Esophagus (tissue), 2 donors: ENCODE measurements at regions not wholly inside any gene's neighbourhood (a gene's known extent, or its start where the extent isn't known, plus 50 kb on each side); places are given as distances from the start of the nearest gene placed in this dataset.

Experiments used
- H3K27ac ChIP-seq, 2 donors: one replicate each; pipeline ENCODE4 v1.5.1; 2013; ENCODE audit warnings: low read depth in 2 of 2, mild to moderate bottlenecking in 2 of 2, inconsistent platforms in 1 of 2, low read length in 1 of 2, moderate library complexity in 1 of 2
- H3K27me3 ChIP-seq, 2 donors: one replicate each; pipeline ENCODE4 v1.6.1; 2013; ENCODE audit warnings: low read length in 2 of 2, control low read depth in 1 of 2, mild to moderate bottlenecking in 1 of 2; ENCODE audit not compliant: insufficient read depth in 2 of 2, control insufficient read depth in 1 of 2
- H3K36me3 ChIP-seq, 2 donors: one replicate each; pipeline ENCODE4 v1.6.1; 2013; ENCODE audit warnings: low read length in 1 of 2; ENCODE audit not compliant: control insufficient read depth in 2 of 2, insufficient read depth in 2 of 2
- H3K4me1 ChIP-seq, 2 donors: one replicate each; pipeline ENCODE4 v1.6.1; 2013; ENCODE audit warnings: low read length in 1 of 2; ENCODE audit not compliant: control insufficient read depth in 2 of 2, insufficient read depth in 2 of 2
- H3K4me3 ChIP-seq, 2 donors: one replicate each; pipeline ENCODE4 v1.5.1; 2013; ENCODE audit warnings: low read length in 2 of 2, mild to moderate bottlenecking in 2 of 2, low read depth in 1 of 2, moderate library complexity in 1 of 2
- H3K9me3 ChIP-seq, 2 donors: one replicate each; pipeline ENCODE4 v1.6.1; 2013; ENCODE audit warnings: mild to moderate bottlenecking in 2 of 2, low read depth in 1 of 2, low read length in 1 of 2, moderate library complexity in 1 of 2; ENCODE audit not compliant: control insufficient read depth in 2 of 2, insufficient read depth in 1 of 2
- WGBS, 2 donors: extraction: QIAGEN DNeasy Blood & Tissue Kit; methylation state at CpG; one replicate each; pipeline ENCODE4 v1.1.7; 2013; 5-methylcytosine and 5-hydroxymethylcytosine counted together
- donor health status: healthy with polysubstance abuse.
- donor health status: Bipolar disorder and iron deficiency.

GRCh38 chr5:56479696-56480077 lies 246.6 kb upstream of the ANKRD55 start:
- H3K4me1 ChIP-seq = peaks cover 0 to 2% of the 10 kb centered on the region in 2 donors
- no peaks in the 10 kb centered on the region for H3K36me3 ChIP-seq
- peak overlapping the region; percentile 86 to 97 for H3K27ac ChIP-seq
- H3K4me3 ChIP-seq = no peak overlapping the region
- no peaks in the 10 kb centered on the region for H3K27me3 ChIP-seq
- WGBS, 2 donors = 29 to 39% methylated on average over 9 of the region's 9 CpGs
- H3K9me3 ChIP-seq = no peaks in the 10 kb centered on the region

GRCh38 chr5:56479126-56479525 lies 246.0 kb upstream of the ANKRD55 start:
- no peaks in the 10 kb centered on the region for H3K27me3 ChIP-seq
- 47 to 71% methylated on average over 3 of the region's 3 CpGs for whole genome bisulfite sequencing, 2 donors
- H3K4me1 ChIP-seq = peaks cover 0 to 2% of the 10 kb centered on the region in 2 donors
- no peaks in the 10 kb centered on the region for H3K9me3 ChIP-seq
- peak overlapping the region in 1 of 2 donors; percentile 33 for H3K27ac ChIP-seq
- no peaks in the 10 kb centered on the region for H3K36me3 ChIP-seq
- no peak overlapping the region for H3K4me3 ChIP-seq

GRCh38 chr5:56478062-56478461 lies 244.9 kb upstream of the ANKRD55 start:
- H3K27me3 ChIP-seq = no peaks in the 10 kb centered on the region
- H3K4me3 ChIP-seq = no peak overlapping the region
- no peaks in the 10 kb centered on the region for H3K36me3 ChIP-seq
- no peak overlapping the region for H3K27ac ChIP-seq
- H3K4me1 ChIP-seq = peaks cover 0 to 2% of the 10 kb centered on the region in 2 donors
- 88 to 89% methylated on average over 3 of the region's 3 CpGs for WGBS, 2 donors
- no peaks in the 10 kb centered on the region for H3K9me3 ChIP-seq

- H3K9me3 ChIP-seq = no peaks in the 10 kb centered on the region
- H3K27me3 ChIP-seq = no peaks in the 10 kb centered on the region
- H3K36me3 ChIP-seq = no peaks in the 10 kb centered on the region
- no peak overlapping the region for H3K27ac ChIP-seq
- 82 to 83% methylated on average over 5 of the region's 5 CpGs for WGBS, 2 donors
- H3K4me1 ChIP-seq = peaks cover 0 to 2% of the 10 kb centered on the region in 2 donors
- no peak overlapping the region for H3K4me3 ChIP-seq
Measured at GRCh38 chr5:56476487-56476856, 243.3 kb upstream of the ANKRD55 start.

- 69 to 71% methylated on average over 4 of the region's 4 CpGs for WGBS, 2 donors
- no peak overlapping the region for H3K4me3 ChIP-seq
- peaks cover 0 to 2% of the 10 kb centered on the region in 2 donors for H3K4me1 ChIP-seq
- H3K36me3 ChIP-seq = no peaks in the 10 kb centered on the region
- H3K9me3 ChIP-seq = no peaks in the 10 kb centered on the region
- no peak overlapping the region for H3K27ac ChIP-seq
- H3K27me3 ChIP-seq = no peaks in the 10 kb centered on the region
Measured at GRCh38 chr5:56475689-56476486, 242.8 kb upstream of the ANKRD55 start.

- H3K9me3 ChIP-seq = no peaks in the 10 kb centered on the region
- no peaks in the 10 kb centered on the region for H3K36me3 ChIP-seq
- H3K4me1 ChIP-seq = no peaks in the 10 kb centered on the region
- no peak overlapping the region for H3K27ac ChIP-seq
- H3K4me3 ChIP-seq = no peak overlapping the region
- no peaks in the 10 kb centered on the region for H3K27me3 ChIP-seq
- 85% methylated on average over 2 of the region's 2 CpGs for WGBS, 2 donors
Measured at GRCh38 chr5:56471707-56472106, 238.6 kb upstream of the ANKRD55 start.

DNA sequence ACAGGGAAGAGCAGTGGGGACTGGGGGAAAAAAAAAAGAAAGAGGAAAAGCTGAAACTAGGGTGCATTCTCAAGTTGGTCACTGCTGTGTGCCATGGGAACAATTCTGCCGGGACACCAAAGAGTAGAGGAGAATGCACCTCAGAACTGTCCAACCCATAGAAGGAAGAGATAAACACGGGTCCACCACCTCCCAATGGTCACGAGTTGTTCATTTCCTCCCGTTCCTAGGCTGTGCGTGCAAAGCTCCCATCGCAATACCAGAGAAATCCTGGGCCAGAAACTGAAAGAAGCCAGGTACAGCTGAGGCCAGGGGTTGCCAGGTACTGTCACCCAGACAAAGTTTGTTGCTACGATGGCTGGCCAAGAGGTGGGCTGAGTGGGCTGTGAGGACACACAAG lies 236.9 kb upstream of the ANKRD55 start:
- Histone ChIP-seq H3K27ac (no peak overlapping the region), H3K4me3 (no peak overlapping the region), H3K4me1 (peaks cover 6 to 13% of the 10 kb centered on the region in 2 donors), H3K27me3 (no peaks in the 10 kb centered on the region), H3K9me3 (no peaks in the 10 kb centered on the region), H3K36me3 (no peaks in the 10 kb centered on the region)
- WGBS, 2 donors = 88 to 91% methylated on average over 7 of the region's 7 CpGs

GRCh38 chr5:56468277-56468676 lies 235.1 kb upstream of the ANKRD55 start:
- Histone ChIP-seq H3K9me3 (no peaks in the 10 kb centered on the region), H3K4me1 (peaks cover 8 to 21% of the 10 kb centered on the region in 2 donors), H3K27ac (no peak overlapping the region), H3K36me3 (no peaks in the 10 kb centered on the region), H3K27me3 (no peaks in the 10 kb centered on the region), H3K4me3 (no peak overlapping the region)
- 78 to 87% methylated on average over 3 of the region's 3 CpGs for WGBS, 2 donors

DNA sequence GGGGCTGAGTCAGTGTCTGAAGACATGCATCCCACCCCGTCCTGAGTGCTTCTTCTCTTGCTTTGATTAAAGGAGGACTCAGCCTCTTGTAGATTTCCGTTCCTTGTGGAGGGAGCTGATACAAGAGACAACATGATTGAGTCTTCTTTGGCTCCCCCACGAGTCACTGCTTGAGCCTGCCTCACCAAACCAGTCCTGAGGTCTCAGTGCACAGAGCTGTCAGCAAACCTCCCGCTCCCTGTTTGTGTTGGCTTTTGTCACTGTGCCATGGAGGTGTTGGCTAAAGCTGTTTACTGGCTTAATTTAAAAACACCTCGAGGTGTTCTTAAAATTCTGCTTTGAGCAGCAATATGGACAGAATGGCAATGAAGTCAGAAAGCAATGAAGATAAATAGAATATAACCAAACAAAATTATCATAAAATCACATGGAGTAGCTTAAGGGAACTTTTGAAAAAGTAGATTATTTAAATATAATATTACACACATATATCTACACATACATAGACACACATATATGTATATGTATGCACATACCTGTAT lies 234.1 kb upstream of the ANKRD55 start:
- Histone ChIP-seq H3K27me3 (no peaks in the 10 kb centered on the region), H3K4me1 (peaks cover 8 to 21% of the 10 kb centered on the region in 2 donors), H3K36me3 (no peaks in the 10 kb centered on the region), H3K9me3 (no peaks in the 10 kb centered on the region), H3K4me3 (no peak overlapping the region), H3K27ac (peak overlapping the region; percentile 53 to 79)
- WGBS, 2 donors = 43 to 51% methylated on average over 5 of the region's 5 CpGs
